Retinal pigment epithelial cell (primary cell): ENCODE measurements at regions not wholly inside any gene's neighbourhood (a gene's known extent, or its start where the extent isn't known, plus 50 kb on each side); places are given as distances from the start of the nearest gene placed in this dataset.

Experiments used
- DNase-seq: peaks from one replicate; pipeline ENCODE4 v3.0.0-alpha.2; 2010; ENCODE audit warnings: low read depth
- H3K4me3 ChIP-seq: 2 replicates; pipeline ENCODE4 v1.5.1; 2011; ENCODE audit warnings: mild to moderate bottlenecking, low read length, control low read depth, moderate library complexity
- TF ChIP-seq, protein P1 (sequence below): conservative IDR thresholded peaks from 2 replicates; pipeline ENCODE4 v1.5.1; 2011; ENCODE audit warnings: low read depth, low read length, control low read depth, inconsistent platforms

DNA sequence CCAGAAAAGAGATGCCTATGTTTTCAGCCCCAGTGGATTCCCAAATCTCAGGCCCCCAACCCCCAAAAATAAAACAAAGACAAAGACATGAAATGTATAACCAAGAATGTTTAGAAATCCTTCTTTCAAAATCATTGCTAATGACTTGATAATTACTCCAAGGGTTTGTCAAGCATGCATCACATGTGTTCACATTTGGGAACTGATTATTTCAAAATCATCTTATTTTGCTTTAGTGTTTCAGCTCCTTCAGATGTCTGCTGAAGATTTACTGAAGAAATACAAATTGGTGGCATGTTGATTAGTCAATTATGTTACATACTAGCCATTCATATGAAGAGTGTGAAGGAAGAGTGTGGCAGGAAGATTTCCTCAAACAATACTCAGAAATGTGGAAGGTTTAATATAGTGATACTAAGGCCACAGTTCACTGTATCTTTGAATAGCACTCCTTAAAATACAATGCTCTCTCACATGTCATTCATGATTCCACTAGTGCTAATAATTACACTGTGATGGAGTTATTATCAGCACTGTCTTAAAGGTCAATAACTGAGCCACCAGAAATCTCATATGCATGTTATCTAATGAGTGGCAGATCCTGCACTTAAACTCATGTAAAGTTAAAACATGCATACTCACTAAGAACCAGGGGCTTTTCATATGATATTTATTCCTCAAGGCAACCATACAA, 134.5 kb upstream of the TGFBR2 start:
- no peak for DNase-seq
- no peak overlapping the region for H3K4me3 ChIP-seq
- TF ChIP-seq, protein P1, sequence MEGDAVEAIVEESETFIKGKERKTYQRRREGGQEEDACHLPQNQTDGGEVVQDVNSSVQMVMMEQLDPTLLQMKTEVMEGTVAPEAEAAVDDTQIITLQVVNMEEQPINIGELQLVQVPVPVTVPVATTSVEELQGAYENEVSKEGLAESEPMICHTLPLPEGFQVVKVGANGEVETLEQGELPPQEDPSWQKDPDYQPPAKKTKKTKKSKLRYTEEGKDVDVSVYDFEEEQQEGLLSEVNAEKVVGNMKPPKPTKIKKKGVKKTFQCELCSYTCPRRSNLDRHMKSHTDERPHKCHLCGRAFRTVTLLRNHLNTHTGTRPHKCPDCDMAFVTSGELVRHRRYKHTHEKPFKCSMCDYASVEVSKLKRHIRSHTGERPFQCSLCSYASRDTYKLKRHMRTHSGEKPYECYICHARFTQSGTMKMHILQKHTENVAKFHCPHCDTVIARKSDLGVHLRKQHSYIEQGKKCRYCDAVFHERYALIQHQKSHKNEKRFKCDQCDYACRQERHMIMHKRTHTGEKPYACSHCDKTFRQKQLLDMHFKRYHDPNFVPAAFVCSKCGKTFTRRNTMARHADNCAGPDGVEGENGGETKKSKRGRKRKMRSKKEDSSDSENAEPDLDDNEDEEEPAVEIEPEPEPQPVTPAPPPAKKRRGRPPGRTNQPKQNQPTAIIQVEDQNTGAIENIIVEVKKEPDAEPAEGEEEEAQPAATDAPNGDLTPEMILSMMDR = no peak

DNA sequence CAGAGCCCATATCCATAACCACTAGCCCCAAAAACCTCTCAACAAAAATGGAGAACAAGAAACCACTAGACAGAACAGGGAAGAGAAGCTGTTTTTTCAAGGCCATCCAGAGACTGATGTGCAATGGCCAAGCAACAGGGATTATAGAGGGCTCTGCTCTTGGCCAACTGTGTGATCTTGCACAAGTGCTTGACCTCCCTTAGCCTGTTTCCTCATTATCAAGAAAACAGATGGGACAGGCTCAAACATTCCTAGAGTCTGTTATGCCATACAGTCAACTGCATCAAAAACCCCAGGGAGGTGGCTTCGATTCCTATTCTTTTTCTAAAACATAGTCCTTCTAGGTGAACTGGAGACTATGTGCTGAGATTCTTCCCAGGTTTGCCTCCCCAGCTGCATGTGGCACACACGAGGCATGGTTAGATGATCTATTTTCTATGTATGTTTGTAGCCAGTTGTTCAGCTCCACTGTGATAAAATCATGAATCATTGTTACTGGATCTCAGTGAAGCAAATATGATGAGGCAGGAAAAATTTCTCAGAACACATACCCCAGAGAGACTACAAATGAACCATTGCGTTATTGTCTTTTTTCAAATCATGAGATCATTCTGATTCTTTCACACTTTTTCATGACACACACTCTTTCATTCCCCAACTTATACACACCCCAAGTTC, 132.9 kb upstream of the TGFBR2 start:
- DNase-seq = no peak

DNA sequence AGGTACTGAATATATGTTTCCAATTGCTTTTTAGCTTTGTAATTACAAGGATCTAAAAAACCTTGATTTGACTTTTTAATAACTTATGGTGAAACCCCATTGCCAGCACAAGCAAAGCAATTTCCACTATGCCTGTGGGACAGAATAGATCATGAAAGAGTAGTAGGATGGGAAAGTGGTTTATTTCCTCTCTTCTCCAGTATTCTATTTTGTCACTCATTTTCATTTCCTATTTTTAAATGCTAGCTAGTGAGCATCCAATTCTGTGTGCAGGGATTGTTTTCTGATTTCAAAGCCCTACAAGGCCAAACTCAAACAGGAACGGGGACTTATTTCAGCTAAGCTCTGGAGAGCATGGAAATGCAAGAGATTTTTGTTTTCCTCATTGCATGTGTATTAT, 132.0 kb upstream of the TGFBR2 start:
- no peak for DNase-seq
- TF ChIP-seq, protein P1 = no peak
- no peak overlapping the region for H3K4me3 ChIP-seq

More for the DNA sequence above, 132.9 kb upstream of the TGFBR2 start:
- H3K4me3 ChIP-seq = no peak overlapping the region
- TF ChIP-seq, protein P1 = no peak

DNA sequence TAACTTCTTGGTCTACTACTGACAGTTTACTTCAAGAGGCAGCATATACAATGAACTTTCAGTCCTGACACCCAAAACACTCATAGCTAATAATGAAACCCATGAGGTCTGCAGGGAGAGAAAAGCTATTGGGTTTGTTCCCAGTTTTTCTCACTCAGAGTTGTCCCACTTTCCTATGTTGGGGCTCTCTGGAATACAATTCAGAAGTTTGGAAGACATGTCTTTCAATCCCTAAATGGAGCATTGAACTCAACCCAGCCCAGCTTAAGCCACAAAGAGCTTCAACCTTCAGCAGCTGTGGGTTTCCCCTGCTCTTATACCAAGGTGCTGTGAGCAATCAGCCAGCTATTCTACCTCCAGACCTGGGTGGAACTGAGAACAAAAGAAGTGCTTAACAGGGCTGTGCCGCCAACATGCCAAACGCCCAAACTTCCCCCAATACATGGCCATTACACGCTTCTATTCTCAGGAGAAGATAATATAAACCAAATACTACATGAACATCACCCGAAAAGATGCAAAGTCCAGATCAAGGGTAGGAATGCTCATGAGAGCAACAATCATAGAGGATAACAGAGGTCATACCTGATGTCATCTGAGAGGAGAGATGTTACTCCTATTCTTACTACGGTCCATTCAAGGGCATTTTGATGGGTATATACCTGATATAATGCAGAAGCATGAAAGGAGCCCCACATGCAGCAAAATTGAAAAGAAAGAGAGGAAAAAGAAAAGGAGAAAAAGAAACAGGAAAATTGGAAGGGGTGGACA, 131.2 kb upstream of the TGFBR2 start:
- TF ChIP-seq, protein P1 = no peak
- DNase-seq = no peak
- H3K4me3 ChIP-seq = no peak overlapping the region

DNA sequence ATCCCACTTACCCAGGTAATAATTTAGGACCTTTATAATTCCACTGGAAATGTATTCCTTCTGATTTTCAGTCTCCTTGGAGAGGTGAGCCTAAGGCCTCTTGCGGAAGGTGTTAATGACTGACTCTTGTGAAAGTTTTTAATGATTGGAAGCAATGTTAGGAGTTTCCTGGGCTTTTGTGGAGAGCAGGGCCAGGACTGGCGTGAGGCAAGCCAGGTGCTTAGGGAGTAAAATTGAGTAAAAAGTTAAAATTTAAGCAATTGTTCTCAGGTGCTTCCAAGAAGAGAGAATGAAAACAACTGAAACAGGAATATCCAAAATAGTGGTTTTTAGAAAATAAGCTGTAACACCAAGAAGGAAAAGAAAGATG, 130.6 kb upstream of the TGFBR2 start:
- TF ChIP-seq, protein P1 = no peak

DNA sequence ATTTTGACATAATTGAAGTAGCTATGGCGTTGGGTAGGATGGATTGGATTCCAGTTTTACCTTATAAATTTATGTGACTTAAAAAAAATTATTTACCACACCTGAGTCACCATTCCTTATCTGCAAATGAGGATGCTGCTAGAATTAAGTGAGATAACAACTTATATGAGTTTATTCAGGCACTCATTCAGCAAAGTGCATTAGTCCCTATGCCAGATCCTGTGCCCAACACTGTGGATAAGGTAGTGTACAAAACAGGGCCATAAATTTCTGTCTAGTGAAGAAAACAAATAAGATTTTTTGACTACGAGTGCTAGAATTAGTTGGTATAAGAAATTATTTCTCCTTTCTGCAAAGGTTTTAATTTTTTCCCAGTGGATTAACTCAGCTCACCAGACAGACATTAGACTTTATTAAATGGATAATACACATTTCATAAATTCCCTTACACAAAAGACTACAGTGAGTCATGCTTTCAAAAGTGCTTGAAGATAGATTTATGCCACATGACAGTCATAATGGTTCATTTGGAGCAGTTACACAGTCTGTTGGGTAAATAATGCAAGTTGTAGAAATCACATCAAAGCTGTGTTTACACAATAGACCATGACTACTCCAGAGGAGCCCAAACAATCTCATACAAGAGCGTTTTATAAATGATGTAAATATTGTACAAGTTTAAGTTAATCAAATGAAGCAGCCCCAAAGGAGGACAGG, 129.9 kb upstream of the TGFBR2 start:
- TF ChIP-seq, protein P1 = no peak
- DNase-seq = peak; percentile 97
- H3K4me3 ChIP-seq = no peak overlapping the region

More for the DNA sequence above, 130.6 kb upstream of the TGFBR2 start:
- H3K4me3 ChIP-seq = no peak overlapping the region
- DNase-seq = no peak
